Lung (tissue), 11 donors: ENCODE measurements at regions not wholly inside any gene's neighbourhood (a gene's known extent, or its start where the extent isn't known, plus 50 kb on each side); places are given as distances from the start of the nearest gene placed in this dataset.

Experiments used
- ATAC-seq: fragments of 200-7000 bp; cut with Tn5 transposase; one replicate; pipeline ENCODE4 v1.9.1; 2020; ENCODE audit warnings: moderate number of reproducible peaks; ENCODE audit not compliant: insufficient read depth, low FRiP score
- DNase-seq, 3 donors: peaks; one replicate each; pipeline ENCODE4 v3.0.0-alpha.2; 2013 to 2017
- H3K27ac ChIP-seq, 2 donors: one replicate each; pipeline ENCODE4 v1.5.1; 2013; ENCODE audit warnings: mild to moderate bottlenecking in 2 of 2, moderate library complexity in 2 of 2, control low read depth in 1 of 2, inconsistent platforms in 1 of 2, low read depth in 1 of 2, low read length in 1 of 2
- H3K27me3 ChIP-seq, 3 donors: one replicate each; pipeline ENCODE4 v1.5.1; 2013; ENCODE audit warnings: low read length in 2 of 3; ENCODE audit not compliant: control insufficient read depth in 3 of 3, insufficient read depth in 3 of 3
- H3K36me3 ChIP-seq, 4 donors: one replicate each; pipeline ENCODE4 v1.5.1; 2013; ENCODE audit warnings: low read length in 4 of 4, mild to moderate bottlenecking in 1 of 4, moderate library complexity in 1 of 4; ENCODE audit not compliant: control insufficient read depth in 4 of 4, insufficient read depth in 4 of 4
- H3K4me1 ChIP-seq, 5 donors: one replicate each; pipeline ENCODE4 v1.5.1; 2013; ENCODE audit warnings: low read length in 5 of 5, mild to moderate bottlenecking in 2 of 5, moderate library complexity in 1 of 5; ENCODE audit not compliant: control insufficient read depth in 5 of 5, insufficient read depth in 5 of 5
- H3K4me3 ChIP-seq: one replicate; pipeline ENCODE4 v1.5.1; 2013; ENCODE audit warnings: mild to moderate bottlenecking, control low read depth, moderate library complexity
- H3K9ac ChIP-seq, 2 donors: one replicate each; pipeline ENCODE4 v1.5.1; 2013; ENCODE audit warnings: low read length in 2 of 2, control low read depth in 1 of 2; ENCODE audit not compliant: insufficient read depth in 1 of 2
- H3K9me3 ChIP-seq, 4 donors: one replicate each; pipeline ENCODE4 v1.5.1; 2013; ENCODE audit warnings: low read length in 3 of 4, mild to moderate bottlenecking in 1 of 4, moderate library complexity in 1 of 4; ENCODE audit not compliant: control insufficient read depth in 4 of 4, insufficient read depth in 3 of 4
- CTCF ChIP-seq: IDR thresholded peaks from 2 replicates; pipeline ENCODE4 v1.5.1; 2012; ENCODE audit warnings: mild to moderate bottlenecking; ENCODE audit errors: control extremely low read depth, extremely low read depth
- WGBS, 2 donors: extraction: QIAGEN DNeasy Blood & Tissue Kit; methylation state at CpG; one replicate each; pipeline ENCODE4 v1.1.7; 2013; 5-methylcytosine and 5-hydroxymethylcytosine counted together
- donor health status: control.
- donor health status: control.
- donor health status: Bipolar disorder and iron deficiency.
- donor health status: healthy.
- donor health status: DM: yes; HTN: yes; CAD: no.

- no peak overlapping the region for H3K4me3 ChIP-seq
- H3K27ac ChIP-seq, result no peak overlapping the region
- no peak for TF ChIP-seq CTCF
- no peaks in the 10 kb centered on the region for H3K36me3 ChIP-seq
- DNase-seq, result no peak
- no peaks in the 10 kb centered on the region for H3K27me3 ChIP-seq
- no peaks in the 10 kb centered on the region for H3K9me3 ChIP-seq
- H3K4me1 ChIP-seq, result peaks cover 0 to 6% (median 0%) of the 10 kb centered on the region in 5 donors
- WGBS, 2 donors, result 70 to 76% methylated on average over 12 of the region's 12 CpGs
- no peak overlapping the region for H3K9ac ChIP-seq
- ATAC-seq, result no peak
These were observed 117.7 kb upstream of the FRMD4A start for GRCh38 chr10:14448197-14448990.

GRCh38 chr10:14447094-14447839, 116.5 kb upstream of the FRMD4A start:
- TF ChIP-seq CTCF, result no peak
- 82 to 84% methylated on average over 10 of the region's 10 CpGs for WGBS, 2 donors
- no peak overlapping the region for H3K9ac ChIP-seq
- H3K9me3 ChIP-seq, result no peaks in the 10 kb centered on the region
- peaks cover 0 to 6% (median 0%) of the 10 kb centered on the region in 5 donors for H3K4me1 ChIP-seq
- H3K4me3 ChIP-seq, result no peak overlapping the region
- no peak overlapping the region for H3K27ac ChIP-seq
- H3K27me3 ChIP-seq, result no peaks in the 10 kb centered on the region
- no peak for ATAC-seq
- no peak for DNase-seq
- H3K36me3 ChIP-seq, result no peaks in the 10 kb centered on the region

GRCh38 chr10:14439451-14440259, 108.9 kb upstream of the FRMD4A start:
- 74 to 86% methylated on average over 8 of the region's 8 CpGs for WGBS, 2 donors
- ATAC-seq, result no peak
- no peaks in the 10 kb centered on the region for H3K9me3 ChIP-seq
- TF ChIP-seq CTCF, result no peak
- H3K36me3 ChIP-seq, result no peaks in the 10 kb centered on the region
- no peak overlapping the region for H3K27ac ChIP-seq
- H3K4me3 ChIP-seq, result no peak overlapping the region
- H3K9ac ChIP-seq, result no peak overlapping the region
- DNase-seq, result peak in 1 of 3 donors; percentile 22
- H3K27me3 ChIP-seq, result no peaks in the 10 kb centered on the region
- peaks cover 0 to 6% (median 0%) of the 10 kb centered on the region in 5 donors for H3K4me1 ChIP-seq
